B cell (primary cell): ENCODE measurements at regions not wholly inside any gene's neighbourhood (a gene's known extent, or its start where the extent isn't known, plus 50 kb on each side); places are given as distances from the start of the nearest gene placed in this dataset.

Source experiments
- ATAC-seq: fragments of 200-7000 bp; cut with Tn5 transposase; one replicate; pipeline ENCODE4 v1.10.0; 2021; ENCODE audit warnings: low read depth, mild to moderate bottlenecking, moderate number of reproducible peaks, moderate library complexity
- CTCF ChIA-PET: fragments of 350-600 bp; sonication (Branson Sonifier 250); formaldehyde crosslinking; loops from one replicate; lab custom pipeline; 2021; ENCODE audit warnings: antibody characterized with exemption, inconsistent platforms; lab: Charles Lee
- POLR2A ChIA-PET: fragments of 350-600 bp; sonication (Branson Sonifier 250); formaldehyde crosslinking; loops from one replicate; lab custom pipeline; 2021; ENCODE audit warnings: antibody characterized with exemption; lab: Charles Lee
- DNase-seq: peaks from one replicate; pipeline ENCODE4 v3.0.0; 2013
- H2AFZ ChIP-seq: 2 replicates; pipeline ENCODE4 v1.6.1; 2012; ENCODE audit warnings: mild to moderate bottlenecking, low read depth, low read length; ENCODE audit not compliant: insufficient read depth, poor library complexity, severe bottlenecking
- H3K27ac ChIP-seq, 2 donors: 1 replicate in 1 of 2; 2 replicates in 1 of 2; pipeline ENCODE4 v1.5.1; 2012 to 2013; ENCODE audit warnings: low read length in 2 of 2, mild to moderate bottlenecking in 2 of 2, moderate library complexity in 1 of 2
- H3K27me3 ChIP-seq, 4 experiments: fragments of 200-600 bp in 1 of 4; sonication (generic) in 1 of 4; replicated peaks in 1 of 4; 1 replicate in 2 of 4; 2 replicates in 2 of 4; pipeline versions ENCODE4 v1.6.1 to v1.7.0; 2013 to 2016; ENCODE audit warnings: low read length in 3 of 4, mild to moderate bottlenecking in 2 of 4, mixed read lengths in 1 of 4, moderate library complexity in 1 of 4; ENCODE audit not compliant: insufficient read depth in 4 of 4, control insufficient read depth in 3 of 4; ENCODE audit errors: control extremely low read depth in 1 of 4
- H3K36me3 ChIP-seq, 2 experiments: replicated peaks in 1 of 2; 1 replicate in 1 of 2; 2 replicates in 1 of 2; pipeline versions ENCODE4 v1.6.1 to v1.7.1; 2013; ENCODE audit warnings: low read length in 1 of 2; ENCODE audit not compliant: insufficient read depth in 2 of 2, control insufficient read depth in 1 of 2; ENCODE audit errors: control extremely low read depth in 1 of 2, extremely low read depth in 1 of 2
- H3K4me1 ChIP-seq, 2 donors: fragments of 200-600 bp in 1 of 2; sonication (generic) in 1 of 2; 1 replicate in 1 of 2; 2 replicates in 1 of 2; pipeline versions ENCODE4 v1.5.1 to v1.6.1; 2013 to 2017; ENCODE audit warnings: low read length in 2 of 2; ENCODE audit not compliant: control insufficient read depth in 2 of 2, insufficient read depth in 2 of 2
- H3K4me2 ChIP-seq: replicated peaks from 2 replicates; pipeline ENCODE3; 2012; ENCODE audit warnings: mild to moderate bottlenecking, low read depth, low read length; ENCODE audit not compliant: poor library complexity, severe bottlenecking
- H3K4me3 ChIP-seq, 5 experiments: fragments of 200-600 bp in 1 of 5; sonication (generic) in 1 of 5; 1 replicate in 3 of 5; 2 replicates in 2 of 5; pipeline versions ENCODE4 v1.5.1 to v1.7.0; 2011 to 2016; ENCODE audit warnings: low read length in 4 of 5, mild to moderate bottlenecking in 4 of 5, low read depth in 2 of 5, control low read depth in 1 of 5, moderate library complexity in 1 of 5; ENCODE audit not compliant: insufficient read depth in 1 of 5; ENCODE audit errors: control extremely low read depth in 1 of 5, extremely low read depth in 1 of 5
- H3K79me2 ChIP-seq: fragments of 200-600 bp; sonication (generic); one replicate; pipeline ENCODE4 v1.6.0; 2016; ENCODE audit warnings: low read length; ENCODE audit not compliant: control insufficient read depth, insufficient read depth
- H3K9ac ChIP-seq: fragments of 200-600 bp; sonication (generic); 2 replicates; pipeline ENCODE4 v1.6.1; 2017; ENCODE audit warnings: mild to moderate bottlenecking, low read length, moderate library complexity
- H3K9me3 ChIP-seq, 3 donors: one replicate each; pipeline versions ENCODE4 v1.6.1 to v1.7.1; 2013; ENCODE audit warnings: low read length in 2 of 3; ENCODE audit not compliant: control insufficient read depth in 2 of 3, insufficient read depth in 1 of 3; ENCODE audit errors: control extremely low read depth in 1 of 3
- H4K20me1 ChIP-seq: 2 replicates; pipeline ENCODE4 v1.6.0; 2012; ENCODE audit warnings: mild to moderate bottlenecking, low read length; ENCODE audit not compliant: insufficient read depth, control insufficient read depth, poor library complexity, severe bottlenecking
- H3K27ac Mint-ChIP-seq: one replicate; pipeline ENCODE4 v1.8.0; 2021; ENCODE audit warnings: mixed read lengths
- H3K27me3 Mint-ChIP-seq: one replicate; pipeline ENCODE4 v1.8.0; 2021; ENCODE audit warnings: mixed read lengths
- H3K4me1 Mint-ChIP-seq: one replicate; pipeline ENCODE4 v1.8.0; 2021; ENCODE audit warnings: mixed read lengths
- H3K4me3 Mint-ChIP-seq: one replicate; pipeline ENCODE4 v1.8.0; 2021; ENCODE audit warnings: mixed read lengths
- H3K9me3 Mint-ChIP-seq: one replicate; pipeline ENCODE4 v1.8.0; 2022; ENCODE audit warnings: mixed read lengths; ENCODE audit not compliant: insufficient read depth
- CTCF ChIP-seq: fragments of 200-600 bp; IDR thresholded peaks from one replicate; pipeline ENCODE4 v1.8.0; 2022; ENCODE audit warnings: antibody characterized with exemption, mild to moderate bottlenecking
- EZH2 ChIP-seq: IDR thresholded peaks from 2 replicates; pipeline ENCODE4 v1.6.1; 2012; ENCODE audit warnings: borderline replicate concordance, low read depth, mild to moderate bottlenecking, moderate library complexity, low read length; ENCODE audit not compliant: insufficient read depth, poor library complexity, severe bottlenecking
- WGBS: methylation state at CpG from one replicate; pipeline ENCODE4 v1.1.5; 2013; ENCODE audit warnings: missing lambda C conversion rate; ENCODE audit not compliant: insufficient coverage; 5-methylcytosine and 5-hydroxymethylcytosine counted together
- intact Hi-C: fragments of 100-400 bp; cut with micrococcal nuclease; formaldehyde crosslinking; loops from one replicate; pipeline ENCODE4 v1.10.0; 2022

DNA sequence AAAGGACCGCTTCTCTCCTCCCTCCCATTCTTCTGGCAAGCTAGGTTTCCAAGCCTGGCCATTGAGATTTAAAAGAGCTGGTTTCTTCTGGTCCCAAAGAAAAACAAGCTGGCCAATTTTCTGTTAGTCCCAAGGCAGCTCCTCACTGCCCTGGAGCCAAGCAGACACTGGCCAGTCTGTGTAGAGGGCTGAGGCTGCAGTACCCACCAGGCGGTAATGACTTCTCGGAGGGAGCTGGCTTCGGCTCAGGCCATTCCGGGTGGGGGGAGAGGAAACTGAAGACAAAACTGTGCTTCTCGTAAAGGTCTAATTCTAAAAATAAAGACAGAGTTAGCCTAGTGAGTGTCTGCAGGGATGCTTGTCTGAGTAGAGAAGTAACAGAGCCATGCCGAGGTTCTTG lies 78.5 kb upstream of the SMAD3 start:
- CTCF ChIA-PET: no interaction called here
- H3K4me1 Mint-ChIP-seq: no peaks in the 10 kb centered on the region
- H3K27ac Mint-ChIP-seq: no peak overlapping the region
- Histone ChIP-seq H4K20me1 (no peaks in the 10 kb centered on the region), H3K4me2 (no peak overlapping the region), H2AFZ (no peak overlapping the region), H3K27me3 (peaks cover 0 to 16% (median 6%) of the 10 kb centered on the region in 4 experiments), H3K9me3 (peaks cover 0 to 11% (median 4%) of the 10 kb centered on the region in 3 donors), H3K79me2 (no peaks in the 10 kb centered on the region), H3K27ac (no peak overlapping the region), H3K36me3 (no peaks in the 10 kb centered on the region), H3K4me1 (no peaks in the 10 kb centered on the region), H3K9ac (no peak overlapping the region), H3K4me3 (no peak overlapping the region)
- H3K9me3 Mint-ChIP-seq: no peaks in the 10 kb centered on the region
- no peak for TF ChIP-seq EZH2
- TF ChIP-seq CTCF: no peak
- ATAC-seq (no peak), DNase-seq (no peak)
- POLR2A ChIA-PET: no interaction called here
- peaks cover 37% of the 10 kb centered on the region for H3K27me3 Mint-ChIP-seq
- no peak overlapping the region for H3K4me3 Mint-ChIP-seq
- WGBS: 100% methylated on average over 5 of the region's 7 CpGs
- intact Hi-C loops: no loop called here

GRCh38 chr15:66993090-66993489 lies 72.3 kb upstream of the SMAD3 start:
- no peak for DNase-seq

More at GRCh38 chr15:66993090-66993489, 72.3 kb upstream of the SMAD3 start:
- Histone ChIP-seq H3K9me3 (peaks cover 0 to 5% (median 4%) of the 10 kb centered on the region in 3 donors), H3K79me2 (no peaks in the 10 kb centered on the region), H3K4me3 (no peak overlapping the region), H3K36me3 (no peaks in the 10 kb centered on the region), H3K4me2 (no peak overlapping the region), H3K9ac (no peak overlapping the region), H2AFZ (no peak overlapping the region), H4K20me1 (no peaks in the 10 kb centered on the region), H3K27me3 (peaks cover 0 to 2% (median 0%) of the 10 kb centered on the region in 4 experiments), H3K4me1 (peaks cover 0 to 4% of the 10 kb centered on the region in 2 donors), H3K27ac (no peak overlapping the region)
- Mint-ChIP-seq H3K4me3 (no peak overlapping the region), H3K27ac (no peak overlapping the region), H3K27me3 (peaks cover 4% of the 10 kb centered on the region), H3K4me1 (peaks cover 6% of the 10 kb centered on the region), H3K9me3 (no peaks in the 10 kb centered on the region)
- TF ChIP-seq CTCF (no peak), EZH2 (no peak)
- 86% methylated on average over 1 of the region's 2 CpGs for WGBS
- CTCF ChIA-PET: interaction anchor here (1.4 kb wide), 1 partner anchor 308 kb away, joined by 3 read pairs; no protein-coding TSS in a partner anchor
- POLR2A ChIA-PET: no interaction called here
- no peak for ATAC-seq
- intact Hi-C loops: no loop called here
